ENCODE measurements at regions not wholly inside any gene's neighbourhood (a gene's known extent, or its start where the extent isn't known, plus 50 kb on each side); places are given as distances from the start of the nearest gene placed in this dataset.
A peak's percentile ranks its signal among the peaks of the same experiment; 100 is the strongest.

DNA sequence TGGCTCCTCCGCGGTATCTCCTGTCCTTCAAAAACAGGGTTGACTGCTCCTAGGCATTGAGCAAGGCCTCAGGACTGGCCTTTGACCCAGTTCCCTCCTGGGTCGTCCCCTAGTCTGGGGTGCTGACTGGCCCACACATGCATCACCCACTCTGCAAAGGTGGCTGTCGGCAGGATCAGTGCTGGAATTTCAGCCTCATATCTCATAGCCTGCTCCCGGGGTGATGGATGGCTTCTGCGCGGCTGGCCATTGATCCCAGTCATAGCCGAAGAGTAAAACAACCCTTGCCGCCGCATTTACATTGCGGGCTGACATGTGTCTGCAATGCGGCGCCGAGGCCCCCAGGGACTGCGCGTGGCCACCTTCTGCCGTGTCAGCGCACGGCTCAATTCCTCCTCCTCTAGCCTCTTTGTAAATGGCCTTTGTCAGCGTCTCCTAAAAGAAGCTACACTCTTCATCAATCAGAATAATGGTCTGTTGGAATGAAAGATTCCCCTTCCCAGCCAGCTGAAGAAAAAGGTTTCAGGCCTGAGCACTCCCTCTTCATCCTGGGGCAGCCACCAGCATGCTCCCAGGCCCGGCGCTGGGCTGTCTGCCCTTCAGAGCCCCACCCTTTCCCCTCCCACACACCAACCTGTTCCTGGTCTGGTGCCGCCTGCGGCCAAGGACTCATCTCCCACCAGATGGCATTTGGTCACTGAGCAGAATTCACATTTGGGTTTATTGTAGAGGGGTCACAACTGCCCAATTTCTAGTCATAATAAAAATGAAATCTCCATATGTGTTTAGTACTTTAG, 159.0 kb downstream of the PJA2 start:
- DNase-seq (no peak), ATAC-seq (ENCODE audit: insufficient read depth, low FRiP score) (no peak)
- H3K9ac ChIP-seq (ENCODE audit: insufficient read depth in 1 of 2, low read length in 2 of 2) = no peak overlapping the region
- H3K4me1 ChIP-seq (ENCODE audit: control insufficient read depth in 5 of 5, insufficient read depth in 5 of 5, low read length in 5 of 5) = no peaks in the 10 kb centered on the region
- H3K4me3 ChIP-seq = no peak overlapping the region
- peaks cover 0 to 10% (median 2%) of the 10 kb centered on the region in 4 donors for H3K9me3 ChIP-seq (ENCODE audit: control insufficient read depth in 4 of 4, insufficient read depth in 3 of 4, low read length in 3 of 4)
- no peaks in the 10 kb centered on the region for H3K27me3 ChIP-seq (ENCODE audit: control insufficient read depth in 3 of 3, insufficient read depth in 3 of 3, low read length in 2 of 3)
- TF ChIP-seq, protein P1, sequence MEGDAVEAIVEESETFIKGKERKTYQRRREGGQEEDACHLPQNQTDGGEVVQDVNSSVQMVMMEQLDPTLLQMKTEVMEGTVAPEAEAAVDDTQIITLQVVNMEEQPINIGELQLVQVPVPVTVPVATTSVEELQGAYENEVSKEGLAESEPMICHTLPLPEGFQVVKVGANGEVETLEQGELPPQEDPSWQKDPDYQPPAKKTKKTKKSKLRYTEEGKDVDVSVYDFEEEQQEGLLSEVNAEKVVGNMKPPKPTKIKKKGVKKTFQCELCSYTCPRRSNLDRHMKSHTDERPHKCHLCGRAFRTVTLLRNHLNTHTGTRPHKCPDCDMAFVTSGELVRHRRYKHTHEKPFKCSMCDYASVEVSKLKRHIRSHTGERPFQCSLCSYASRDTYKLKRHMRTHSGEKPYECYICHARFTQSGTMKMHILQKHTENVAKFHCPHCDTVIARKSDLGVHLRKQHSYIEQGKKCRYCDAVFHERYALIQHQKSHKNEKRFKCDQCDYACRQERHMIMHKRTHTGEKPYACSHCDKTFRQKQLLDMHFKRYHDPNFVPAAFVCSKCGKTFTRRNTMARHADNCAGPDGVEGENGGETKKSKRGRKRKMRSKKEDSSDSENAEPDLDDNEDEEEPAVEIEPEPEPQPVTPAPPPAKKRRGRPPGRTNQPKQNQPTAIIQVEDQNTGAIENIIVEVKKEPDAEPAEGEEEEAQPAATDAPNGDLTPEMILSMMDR (IDR thresholded peaks at IDR 0.05; ENCODE audit: control extremely low read depth, extremely low read depth) = no peak
- H3K36me3 ChIP-seq (ENCODE audit: control insufficient read depth in 4 of 4, insufficient read depth in 4 of 4, low read length in 4 of 4) = no peaks in the 10 kb centered on the region
- WGBS, 2 donors = 86 to 89% methylated on average over 24 of the region's 24 CpGs
- no peak overlapping the region for H3K27ac ChIP-seq (ENCODE audit: low read depth in 1 of 2, low read length in 1 of 2)

DNA sequence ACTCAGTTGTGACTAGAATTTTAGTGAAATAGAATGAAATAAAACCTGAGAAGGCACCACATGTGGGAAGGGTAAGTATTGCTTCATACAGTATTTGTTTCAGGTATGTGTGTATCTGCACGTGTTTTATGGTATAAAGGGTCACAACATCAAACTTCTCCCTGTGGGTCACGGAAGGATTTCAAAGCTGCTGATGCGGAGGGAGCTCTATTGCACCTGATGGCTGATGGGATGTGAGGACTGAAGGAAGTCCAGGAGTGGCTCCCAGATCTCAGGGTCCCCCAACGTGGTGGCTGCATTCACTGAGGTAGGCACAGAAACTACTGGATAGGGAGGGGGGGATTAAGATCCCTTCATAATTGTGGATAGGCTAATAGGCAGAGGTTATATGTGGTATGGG, 159.7 kb downstream of the PJA2 start:
- Histone ChIP-seq H3K27ac (ENCODE audit: low read depth in 1 of 2, low read length in 1 of 2) (no peak overlapping the region), H3K9ac (ENCODE audit: insufficient read depth in 1 of 2, low read length in 2 of 2) (no peak overlapping the region), H3K27me3 (ENCODE audit: control insufficient read depth in 3 of 3, insufficient read depth in 3 of 3, low read length in 2 of 3) (no peaks in the 10 kb centered on the region), H3K4me1 (ENCODE audit: control insufficient read depth in 5 of 5, insufficient read depth in 5 of 5, low read length in 5 of 5) (no peaks in the 10 kb centered on the region), H3K36me3 (ENCODE audit: control insufficient read depth in 4 of 4, insufficient read depth in 4 of 4, low read length in 4 of 4) (no peaks in the 10 kb centered on the region), H3K9me3 (ENCODE audit: control insufficient read depth in 4 of 4, insufficient read depth in 3 of 4, low read length in 3 of 4) (peaks cover 0 to 13% (median 2%) of the 10 kb centered on the region in 4 donors), H3K4me3 (no peak overlapping the region)
- DNase-seq (no peak), ATAC-seq (ENCODE audit: insufficient read depth, low FRiP score) (no peak)
- 91 to 92% methylated on average over 4 of the region's 4 CpGs for WGBS, 2 donors
- TF ChIP-seq, protein P1 (IDR thresholded peaks at IDR 0.05; ENCODE audit: control extremely low read depth, extremely low read depth) = no peak

DNA sequence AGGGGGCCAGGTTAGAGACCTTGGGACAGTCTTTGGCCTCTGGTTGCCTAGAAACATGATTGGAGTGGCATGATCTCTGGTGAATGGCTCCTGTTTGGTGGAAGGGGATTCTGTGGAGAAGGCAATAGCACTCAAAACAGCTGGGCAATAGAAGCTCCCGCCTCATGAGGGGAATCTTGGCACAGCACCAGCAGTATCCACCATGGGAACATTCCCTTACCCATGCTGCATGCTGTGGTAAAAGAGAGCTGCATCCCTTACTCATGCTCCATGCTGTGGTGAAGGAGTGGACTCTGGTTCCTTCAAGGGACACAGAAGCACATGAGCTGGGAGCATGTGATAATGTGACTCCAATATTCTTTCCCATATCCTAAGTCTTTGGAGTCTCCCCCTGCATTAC, 160.6 kb downstream of the PJA2 start:
- H3K9me3 ChIP-seq (ENCODE audit: control insufficient read depth in 4 of 4, insufficient read depth in 3 of 4, low read length in 3 of 4) = peaks cover 0 to 13% (median 2%) of the 10 kb centered on the region in 4 donors
- H3K36me3 ChIP-seq (ENCODE audit: control insufficient read depth in 4 of 4, insufficient read depth in 4 of 4, low read length in 4 of 4) = no peaks in the 10 kb centered on the region
- H3K27me3 ChIP-seq (ENCODE audit: control insufficient read depth in 3 of 3, insufficient read depth in 3 of 3, low read length in 2 of 3) = no peaks in the 10 kb centered on the region
- H3K4me1 ChIP-seq (ENCODE audit: control insufficient read depth in 5 of 5, insufficient read depth in 5 of 5, low read length in 5 of 5) = no peaks in the 10 kb centered on the region
- no peak for ATAC-seq (ENCODE audit: insufficient read depth, low FRiP score)
- no peak overlapping the region for H3K27ac ChIP-seq (ENCODE audit: low read depth in 1 of 2, low read length in 1 of 2)
- WGBS, 2 donors = 91 to 92% methylated on average over 1 of the region's 1 CpG
- H3K4me3 ChIP-seq = no peak overlapping the region
- DNase-seq = peak; percentile 20 to 44 (median 33)
- H3K9ac ChIP-seq (ENCODE audit: insufficient read depth in 1 of 2, low read length in 2 of 2) = no peak overlapping the region
- TF ChIP-seq, protein P1 (IDR thresholded peaks at IDR 0.05; ENCODE audit: control extremely low read depth, extremely low read depth) = no peak
